Activated CD8-positive, alpha-beta memory T cell treated with anti-CD3 and anti-CD28 coated beads for 36 hours (primary cell): ENCODE measurements at regions not wholly inside any gene's neighbourhood (a gene's known extent, or its start where the extent isn't known, plus 50 kb on each side); places are given as distances from the start of the nearest gene placed in this dataset.
"Not testable (repeated sequence)": the region's sequence is repeated elsewhere in the genome, so short reads cannot be mapped to it uniquely, and the experiment has no call there.

Experiments used
- CTCF ChIA-PET: fragments of 350-600 bp; sonication (Branson Sonifier 250); formaldehyde crosslinking; loops from one replicate; lab custom pipeline; 2021; ENCODE audit warnings: antibody characterized with exemption; lab: Charles Lee
- POLR2A ChIA-PET: fragments of 350-600 bp; sonication (Branson Sonifier 250); formaldehyde crosslinking; loops from one replicate; lab custom pipeline; 2021; ENCODE audit warnings: antibody characterized with exemption; lab: Charles Lee

DNA sequence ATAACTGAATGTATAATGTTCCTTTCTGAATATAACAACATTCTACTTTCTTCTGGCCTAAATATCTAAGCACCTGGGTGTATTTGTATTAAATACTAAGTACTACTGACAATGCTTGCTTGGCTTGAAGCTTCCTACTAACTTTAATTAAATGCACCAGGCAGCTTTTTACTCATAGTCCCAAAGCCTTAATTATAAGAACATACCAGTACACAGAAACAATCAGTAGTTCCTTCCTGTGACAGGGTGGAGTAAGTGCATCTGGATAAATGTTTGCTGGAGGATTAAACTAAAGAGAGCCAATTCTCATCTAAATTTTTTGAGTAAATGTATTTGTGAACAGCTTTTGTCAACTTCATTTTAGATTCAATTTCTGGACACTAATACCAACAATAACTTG lies 558.6 kb upstream of the SEMA6A start:
- ChIA-PET CTCF (no interaction called here), POLR2A (no interaction called here)

GRCh38 chr5:117131876-117132275 lies 557.3 kb upstream of the SEMA6A start:
- ChIA-PET POLR2A (no interaction called here), CTCF (no interaction called here)

GRCh38 chr5:117131048-117131679 lies 556.5 kb upstream of the SEMA6A start:
- CTCF ChIA-PET = no interaction called here
- POLR2A ChIA-PET = no interaction called here

- CTCF ChIA-PET = no interaction called here
- POLR2A ChIA-PET = no interaction called here
Measured at GRCh38 chr5:117118499-117118898, 543.9 kb upstream of the SEMA6A start.

DNA sequence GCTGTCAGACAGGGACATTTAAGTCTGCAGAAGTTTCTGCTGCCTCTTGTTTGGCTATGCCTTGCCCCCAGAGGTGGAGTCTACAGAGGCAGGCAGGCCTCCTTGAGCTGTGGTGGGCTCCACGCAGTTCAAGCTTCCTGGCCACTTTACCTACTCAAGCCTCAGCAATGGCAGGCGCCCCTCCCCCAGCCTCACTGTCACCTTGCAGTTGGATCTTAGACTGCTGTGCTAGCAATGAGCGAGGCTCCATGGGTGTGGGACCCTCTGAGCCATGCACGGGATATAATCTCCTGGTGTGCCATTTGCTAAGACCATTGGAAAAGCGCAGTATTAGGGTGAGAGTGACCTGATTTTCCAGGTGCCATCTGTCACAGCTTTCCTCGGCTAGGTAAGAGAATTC lies 542.7 kb upstream of the SEMA6A start:
- CTCF ChIA-PET = not testable (repeated sequence)

DNA sequence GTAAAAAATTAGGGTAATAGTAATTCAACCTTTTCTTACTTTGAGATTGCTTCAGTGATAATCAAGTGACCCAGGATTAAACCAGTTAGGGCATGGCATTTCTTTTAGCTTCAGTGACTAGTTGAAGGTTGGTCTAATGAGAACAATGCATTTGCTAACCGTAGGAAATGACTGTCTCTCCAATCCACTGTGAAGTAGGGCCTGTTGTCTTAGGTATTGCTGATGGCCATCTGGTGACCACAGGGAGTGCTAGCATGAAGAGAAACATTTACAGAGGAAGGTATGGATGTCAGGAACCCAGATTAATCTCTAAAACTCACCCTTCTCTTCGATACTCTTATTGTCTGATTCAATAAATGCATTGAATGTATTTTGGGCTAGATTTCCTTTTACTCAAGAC lies 535.9 kb upstream of the SEMA6A start:
- ChIA-PET POLR2A (no interaction called here), CTCF (no interaction called here)

More for the DNA sequence above, 542.7 kb upstream of the SEMA6A start:
- POLR2A ChIA-PET = not testable (repeated sequence)

- CTCF ChIA-PET = no interaction called here
- POLR2A ChIA-PET = no interaction called here
Measured at GRCh38 chr5:117107859-117108258, 533.2 kb upstream of the SEMA6A start.

DNA sequence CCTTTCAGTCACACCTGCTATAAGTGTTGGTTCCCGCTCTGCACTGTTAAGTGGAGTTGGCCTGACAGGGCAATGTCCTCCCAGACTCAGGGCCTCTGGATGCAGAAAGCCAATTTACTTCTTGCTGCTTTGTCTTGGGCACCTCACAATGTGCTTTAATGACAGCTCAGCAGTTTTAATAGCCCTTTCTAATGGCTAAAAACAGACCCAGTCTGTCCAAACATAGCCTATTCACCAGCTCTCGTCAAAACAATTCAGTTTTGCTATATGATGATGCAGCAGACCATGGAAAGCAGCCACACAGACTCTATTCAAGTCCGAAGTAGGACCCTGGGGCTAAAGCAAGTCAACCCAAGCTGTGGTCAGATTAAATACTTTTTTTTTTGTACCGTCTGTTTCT lies 529.1 kb upstream of the SEMA6A start:
- ChIA-PET CTCF (no interaction called here), POLR2A (no interaction called here)

GRCh38 chr5:117102591-117102990 lies 528.0 kb upstream of the SEMA6A start:
- ChIA-PET CTCF (no interaction called here), POLR2A (no interaction called here)

GRCh38 chr5:117100176-117100575 lies 525.6 kb upstream of the SEMA6A start:
- ChIA-PET CTCF (no interaction called here), POLR2A (no interaction called here)

DNA sequence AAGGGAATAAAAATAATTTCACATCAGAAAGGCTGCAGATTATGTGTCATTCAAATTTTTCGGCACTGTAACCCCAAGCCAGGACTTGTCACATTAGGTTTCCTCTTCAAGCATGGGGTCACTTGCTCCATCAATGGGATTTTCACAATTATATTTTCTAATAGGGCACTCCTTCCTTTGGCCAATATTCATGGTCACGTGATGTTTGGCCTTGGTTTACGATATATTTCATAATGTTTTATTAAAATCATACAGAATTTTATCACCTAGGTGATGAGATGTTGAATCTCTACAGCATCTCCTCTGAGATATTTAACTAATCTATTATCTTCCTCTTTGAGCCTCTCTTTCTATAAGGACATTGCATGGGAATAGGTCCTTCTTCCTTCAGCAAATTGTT lies 523.5 kb upstream of the SEMA6A start:
- CTCF ChIA-PET = no interaction called here
- POLR2A ChIA-PET = no interaction called here

DNA sequence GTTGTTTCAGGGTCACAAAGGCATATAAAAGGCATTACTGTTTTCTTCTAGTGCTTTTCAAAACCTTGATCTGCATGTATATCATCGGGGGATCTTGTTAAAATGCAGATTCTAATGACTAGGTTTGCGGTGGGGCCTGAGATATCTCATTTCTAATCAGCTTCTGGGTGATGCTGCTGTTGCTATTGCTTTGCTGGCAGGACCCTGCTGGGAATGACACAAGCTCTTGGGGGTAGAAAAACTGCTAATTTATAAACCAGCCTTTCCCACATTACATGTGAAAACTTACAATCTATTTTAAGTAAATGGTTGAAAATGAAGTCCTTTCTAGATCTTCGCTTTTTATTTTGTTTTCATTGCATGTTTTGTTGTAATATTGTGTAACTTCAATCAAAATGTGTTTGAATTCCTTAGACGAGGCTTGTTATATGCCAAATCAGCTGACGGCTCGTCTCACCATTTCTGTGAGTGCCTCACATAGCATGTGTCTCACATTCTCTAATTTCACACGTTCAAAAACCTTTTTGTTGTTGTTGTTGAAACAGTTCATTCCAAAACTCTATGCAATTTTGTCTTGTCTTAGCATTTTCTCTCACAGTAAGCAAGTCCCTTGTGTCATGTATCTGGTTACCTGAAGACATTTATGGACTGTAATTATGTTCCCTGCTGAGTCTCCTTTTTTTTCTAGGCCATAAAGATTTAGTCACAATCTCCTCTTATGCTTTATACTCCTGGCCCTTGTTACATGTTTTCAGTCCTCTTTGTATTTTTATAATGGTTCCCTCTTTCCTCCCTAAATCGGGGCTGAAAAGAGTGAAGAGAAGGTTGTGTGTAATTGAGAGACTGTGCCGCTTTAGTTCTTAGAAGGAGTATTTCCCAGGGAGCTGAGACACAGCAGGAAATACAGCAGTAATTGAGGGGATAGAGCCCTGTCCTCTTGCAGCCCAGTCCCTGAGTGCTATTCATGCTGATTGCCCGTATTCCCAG lies 521.0 kb upstream of the SEMA6A start:
- ChIA-PET POLR2A (no interaction called here), CTCF (no interaction called here)

- ChIA-PET POLR2A (no interaction called here), CTCF (no interaction called here)
Measured at GRCh38 chr5:117094114-117094815, 519.6 kb upstream of the SEMA6A start.

DNA sequence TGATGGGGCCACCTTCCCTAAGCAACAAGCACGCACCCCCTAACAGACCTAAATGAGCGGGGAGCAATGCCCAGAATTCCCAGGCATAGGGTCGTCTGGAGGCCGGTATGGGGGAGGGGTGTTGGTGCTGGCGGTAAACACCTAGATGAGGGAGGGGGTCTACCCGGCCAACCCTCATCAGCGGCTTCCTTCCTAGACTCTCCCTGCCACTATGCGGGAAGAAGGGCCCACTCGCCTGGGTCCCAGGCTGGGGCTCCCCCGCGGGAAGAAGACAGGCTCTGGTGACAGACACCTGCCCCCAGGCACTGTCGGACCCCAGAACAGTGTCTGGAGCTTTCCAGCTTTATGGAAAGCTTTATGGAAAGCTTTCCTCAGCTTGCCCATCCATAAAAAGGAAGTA lies 519.0 kb upstream of the SEMA6A start:
- CTCF ChIA-PET = no interaction called here
- POLR2A ChIA-PET = no interaction called here

DNA sequence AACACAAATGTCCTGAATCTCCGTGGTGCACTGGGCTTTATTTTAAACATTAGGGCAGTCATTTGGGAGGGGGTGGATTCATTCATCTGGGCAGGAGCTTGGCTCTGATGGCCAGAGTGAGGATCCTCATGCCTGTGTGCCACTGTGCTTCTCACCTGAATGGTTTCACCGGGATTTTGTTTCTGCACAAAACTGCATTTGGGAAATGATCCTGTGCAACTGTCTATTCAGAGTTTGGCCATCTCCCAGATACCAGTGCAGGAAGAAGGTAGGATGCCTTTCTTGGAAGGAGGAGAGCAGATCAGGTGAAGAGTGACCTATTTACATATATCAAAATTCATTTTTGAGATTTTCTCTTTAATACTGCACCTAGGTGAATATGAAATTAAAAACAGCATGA lies 514.4 kb upstream of the SEMA6A start:
- ChIA-PET POLR2A (no interaction called here), CTCF (no interaction called here)

DNA sequence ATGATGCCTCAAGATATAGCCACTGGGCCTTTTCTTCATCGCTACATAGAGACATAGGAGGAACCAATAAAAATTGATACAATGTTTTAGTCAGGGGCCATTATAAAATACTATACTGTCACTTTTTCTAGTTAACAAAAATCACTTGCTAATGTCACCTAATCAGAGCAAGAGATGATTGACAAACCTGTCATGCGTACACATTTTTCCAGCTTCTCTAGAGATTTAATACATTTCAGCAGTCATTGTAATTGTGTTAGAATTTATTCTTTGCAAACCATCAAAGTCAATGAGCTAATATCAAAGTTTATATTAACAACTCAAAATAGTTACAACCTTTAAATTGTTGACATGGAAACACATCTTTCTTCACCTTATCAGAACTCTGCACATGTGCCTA lies 513.6 kb upstream of the SEMA6A start:
- ChIA-PET CTCF (no interaction called here), POLR2A (no interaction called here)

DNA sequence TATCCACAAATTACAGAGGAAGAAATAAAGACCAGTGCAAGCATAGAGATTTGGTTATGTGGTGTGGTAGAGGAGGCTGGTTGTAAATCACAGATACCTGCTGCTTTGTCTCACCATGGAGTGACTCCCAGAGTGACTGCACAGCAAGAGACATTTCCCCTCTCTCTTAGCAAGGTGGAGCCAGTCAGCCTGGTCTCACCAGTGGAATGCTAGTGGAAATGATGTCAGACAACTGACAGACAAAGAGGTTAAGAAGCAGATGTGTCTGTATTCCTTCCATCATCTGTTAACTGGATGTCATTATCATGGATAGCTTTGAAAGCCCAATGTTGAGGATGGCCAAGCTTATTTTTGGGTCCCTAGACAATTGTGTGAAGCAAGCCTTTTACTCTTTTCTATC lies 509.4 kb upstream of the SEMA6A start:
- ChIA-PET CTCF (no interaction called here), POLR2A (no interaction called here)

GRCh38 chr5:117082977-117083376 lies 508.4 kb upstream of the SEMA6A start:
- ChIA-PET CTCF (no interaction called here), POLR2A (no interaction called here)

GRCh38 chr5:117077142-117077541 lies 502.5 kb upstream of the SEMA6A start:
- POLR2A ChIA-PET = no interaction called here

DNA sequence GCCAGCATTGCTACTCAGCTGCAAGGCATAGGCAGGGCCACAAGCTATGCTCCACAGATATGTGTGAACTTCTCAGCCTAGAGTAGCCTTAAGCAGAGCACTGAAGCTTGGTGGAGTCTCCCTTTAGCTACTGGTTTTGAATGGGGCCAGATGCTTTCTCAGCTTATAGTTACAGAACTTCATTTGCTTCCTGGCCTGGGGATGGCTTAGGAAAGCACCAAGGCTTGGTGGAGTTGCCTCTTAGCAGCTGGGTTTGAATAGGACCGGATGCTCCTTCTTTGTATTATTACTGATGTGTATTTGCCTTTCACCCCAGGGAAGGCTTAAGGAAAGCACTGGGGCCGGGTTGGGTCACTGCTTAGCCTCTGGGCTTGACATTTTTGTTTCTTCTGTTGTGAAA lies 497.8 kb upstream of the SEMA6A start:
- CTCF ChIA-PET = no interaction called here
- POLR2A ChIA-PET = no interaction called here

More at GRCh38 chr5:117077142-117077541, 502.5 kb upstream of the SEMA6A start:
- CTCF ChIA-PET = no interaction called here
